WTC11 (cell line): ENCODE measurements at regions not wholly inside any gene's neighbourhood (a gene's known extent, or its start where the extent isn't known, plus 50 kb on each side); places are given as distances from the start of the nearest gene placed in this dataset.

ENCODE experiments used
- ATAC-seq: fragments of 200-7000 bp; cut with Tn5 transposase; 2 replicates; pipeline ENCODE4 v1.10.0; 2021; ENCODE audit warnings: mild to moderate bottlenecking, moderate library complexity
- CTCF ChIA-PET: fragments of 300-600 bp; sonication (Branson Sonifier 250); formaldehyde crosslinking; loops from one replicate; lab custom pipeline; 2021; ENCODE audit warnings: antibody characterized with exemption; lab: Charles Lee
- POLR2A ChIA-PET: fragments of 350-600 bp; sonication (Branson Sonifier 250); formaldehyde crosslinking; loops from one replicate; lab custom pipeline; 2021; ENCODE audit warnings: antibody characterized with exemption; lab: Charles Lee
- DNase-seq: peaks from one replicate; pipeline ENCODE4 v3.0.0; 2021; ENCODE audit warnings: low spot score
- H3K27ac Mint-ChIP-seq: 2 replicates; pipeline ENCODE4 v1.8.0; 2021; ENCODE audit warnings: mixed read lengths
- H3K27me3 Mint-ChIP-seq: 2 replicates; pipeline ENCODE4 v1.8.0; 2021; ENCODE audit warnings: low read depth, mild to moderate bottlenecking, moderate library complexity, mixed read lengths
- H3K36me3 Mint-ChIP-seq: 2 replicates; pipeline ENCODE4 v1.8.0; 2021; ENCODE audit warnings: mixed read lengths
- H3K4me1 Mint-ChIP-seq: 2 replicates; pipeline ENCODE4 v1.8.0; 2022; ENCODE audit warnings: mixed read lengths
- H3K4me3 Mint-ChIP-seq: 2 replicates; pipeline ENCODE4 v1.8.0; 2021; ENCODE audit warnings: mild to moderate bottlenecking, moderate library complexity, mixed read lengths
- H3K9me3 Mint-ChIP-seq: 2 replicates; pipeline ENCODE4 v1.8.0; 2021; ENCODE audit warnings: mixed read lengths
- AR ChIP-seq: fragments of 250-450 bp; sonication (Bioruptor Pico); IDR thresholded peaks from 2 replicates; pipeline ENCODE4 v1.9.0; 2021; ENCODE audit warnings: mild to moderate bottlenecking
- CREM ChIP-seq: sonication (generic); formaldehyde crosslinking; IDR thresholded peaks from 2 replicates; pipeline ENCODE4 v1.8.1; 2022; ENCODE audit warnings: mild to moderate bottlenecking, missing genetic modification reagents, moderate library complexity
- ERG ChIP-seq: fragments of 250-450 bp; sonication (Bioruptor Pico); IDR thresholded peaks from 2 replicates; pipeline ENCODE4 v1.8.0; 2021; ENCODE audit warnings: mild to moderate bottlenecking
- IRF1 ChIP-seq: sonication (generic); formaldehyde crosslinking; IDR thresholded peaks from 2 replicates; pipeline ENCODE4 v1.8.0; 2023; ENCODE audit warnings: missing genetic modification reagents
- MYBL2 ChIP-seq: sonication (generic); formaldehyde crosslinking; IDR thresholded peaks from 2 replicates; pipeline ENCODE4 v1.8.1; 2023; ENCODE audit warnings: mild to moderate bottlenecking, moderate library complexity, missing genetic modification reagents
- NFYB ChIP-seq: sonication (generic); formaldehyde crosslinking; conservative IDR thresholded peaks from 2 replicates; pipeline ENCODE4 v1.8.0; 2022; ENCODE audit warnings: low read depth, missing genetic modification reagents
- OVOL2 ChIP-seq: fragments of 250-450 bp; sonication (Bioruptor Pico); IDR thresholded peaks from 2 replicates; pipeline ENCODE4 v1.9.0; 2021; ENCODE audit warnings: mild to moderate bottlenecking, borderline replicate concordance
- RORB ChIP-seq: fragments of 250-450 bp; sonication (Bioruptor Pico); IDR thresholded peaks from 2 replicates; pipeline ENCODE4 v1.9.0; 2021; ENCODE audit warnings: mild to moderate bottlenecking
- SOX15 ChIP-seq: fragments of 250-450 bp; sonication (Bioruptor Pico); IDR thresholded peaks from 2 replicates; pipeline ENCODE4 v1.9.0; 2021; ENCODE audit warnings: mild to moderate bottlenecking
- SP1 ChIP-seq: sonication (generic); formaldehyde crosslinking; conservative IDR thresholded peaks from 2 replicates; pipeline ENCODE4 v1.8.1; 2022; ENCODE audit warnings: missing genetic modification reagents
- TEAD4 ChIP-seq: sonication (generic); formaldehyde crosslinking; IDR thresholded peaks from 2 replicates; pipeline ENCODE4 v1.8.0; 2022; ENCODE audit warnings: mild to moderate bottlenecking, missing genetic modification reagents
- ZNF138 ChIP-seq: sonication (generic); formaldehyde crosslinking; conservative IDR thresholded peaks from 2 replicates; pipeline ENCODE4 v1.8.1; 2022; ENCODE audit warnings: mild to moderate bottlenecking, moderate library complexity, missing genetic modification reagents
- ZNF232 ChIP-seq: sonication (generic); formaldehyde crosslinking; IDR thresholded peaks from 2 replicates; pipeline ENCODE4 v1.8.0; 2022; ENCODE audit warnings: mild to moderate bottlenecking, missing genetic modification reagents
- ZNF416 ChIP-seq: fragments of 250-450 bp; sonication (Bioruptor Pico); IDR thresholded peaks from 2 replicates; pipeline ENCODE4 v1.9.0; 2021; ENCODE audit warnings: mild to moderate bottlenecking, inconsistent platforms
- ZSCAN18 ChIP-seq: fragments of 250-450 bp; sonication (Bioruptor Pico); IDR thresholded peaks from 2 replicates; pipeline ENCODE4 v2.1.2; 2022; ENCODE audit warnings: mild to moderate bottlenecking, moderate library complexity
- TF ChIP-seq, protein P1 (sequence below): fragments of 250-450 bp; sonication (Bioruptor Pico); conservative IDR thresholded peaks from 2 replicates; pipeline ENCODE4 v1.9.0; 2021; ENCODE audit warnings: mild to moderate bottlenecking
- TF ChIP-seq, protein P2 (sequence below): sonication (generic); formaldehyde crosslinking; conservative IDR thresholded peaks from 2 replicates; pipeline ENCODE4 v1.8.1; 2022; ENCODE audit warnings: mild to moderate bottlenecking, missing genetic modification reagents
- TF ChIP-seq, protein P3 (sequence below): fragments of 250-450 bp; sonication (Bioruptor Pico); IDR thresholded peaks from 2 replicates; pipeline ENCODE4 v1.9.0; 2021; ENCODE audit warnings: moderate library complexity, mild to moderate bottlenecking, inconsistent platforms, borderline replicate concordance

DNA sequence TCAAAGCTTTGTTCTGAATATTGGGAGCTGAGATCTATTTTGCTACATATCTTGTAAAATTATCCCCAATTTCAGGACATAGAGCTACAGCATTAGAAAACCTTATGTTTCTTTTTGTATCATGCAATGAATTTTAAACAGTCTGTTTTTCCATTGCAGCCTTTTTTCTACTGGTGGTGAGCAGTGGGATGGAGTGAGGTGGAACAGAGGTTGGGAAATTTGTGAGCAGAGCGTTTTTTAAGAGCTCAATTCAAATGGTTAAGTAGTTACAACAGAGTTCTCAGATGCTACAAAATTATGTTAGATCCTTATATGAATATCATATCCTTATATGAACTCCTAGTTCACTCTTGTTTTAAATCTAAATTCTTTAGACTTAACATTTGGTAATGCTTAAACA, 139.0 kb upstream of the PLEKHG7 start (continued):
- TF ChIP-seq, protein P1, sequence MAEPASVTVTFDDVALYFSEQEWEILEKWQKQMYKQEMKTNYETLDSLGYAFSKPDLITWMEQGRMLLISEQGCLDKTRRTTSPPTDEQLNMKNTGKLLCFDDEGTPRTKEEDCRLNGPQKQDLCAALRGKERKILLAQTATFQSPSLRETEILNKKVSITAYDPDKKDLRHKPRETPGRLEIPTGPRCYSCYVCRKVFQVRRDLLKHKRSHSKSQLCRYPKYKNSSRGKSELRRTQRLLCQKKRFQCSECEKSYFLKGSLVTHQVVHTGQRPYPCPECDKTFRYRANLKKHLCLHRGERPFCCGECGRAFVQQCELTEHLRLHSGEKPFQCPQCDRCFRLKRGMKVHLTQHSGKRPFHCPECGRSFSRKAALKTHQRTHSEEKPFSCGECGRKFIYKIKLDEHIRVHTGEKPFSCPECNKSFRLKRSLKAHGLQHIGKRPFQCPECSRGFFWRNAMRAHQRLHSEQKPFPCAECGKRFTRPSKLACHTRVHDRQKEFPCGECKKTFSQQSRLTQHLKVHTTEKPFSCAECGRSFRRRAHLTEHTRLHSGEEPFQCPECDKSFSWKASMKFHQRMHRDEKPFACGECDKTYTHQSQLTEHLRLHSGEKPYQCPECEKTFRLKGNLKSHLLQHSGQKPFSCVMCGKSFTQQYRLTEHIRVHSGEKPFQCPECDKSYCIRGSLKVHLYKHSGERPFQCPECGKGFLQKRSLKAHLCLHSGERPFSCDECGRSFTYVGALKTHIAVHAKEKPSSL (CRISPR knock-in tag) = no peak
- TF ChIP-seq ZNF232 (CRISPR knock-in tag) (no peak), IRF1 (CRISPR knock-in tag) (no peak)
- TF ChIP-seq, protein P2, sequence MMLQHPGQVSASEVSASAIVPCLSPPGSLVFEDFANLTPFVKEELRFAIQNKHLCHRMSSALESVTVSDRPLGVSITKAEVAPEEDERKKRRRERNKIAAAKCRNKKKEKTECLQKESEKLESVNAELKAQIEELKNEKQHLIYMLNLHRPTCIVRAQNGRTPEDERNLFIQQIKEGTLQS = no peak

GRCh38 chr12:92562063-92562734, 140.6 kb upstream of the PLEKHG7 start:
- POLR2A ChIA-PET = no interaction called here

DNA sequence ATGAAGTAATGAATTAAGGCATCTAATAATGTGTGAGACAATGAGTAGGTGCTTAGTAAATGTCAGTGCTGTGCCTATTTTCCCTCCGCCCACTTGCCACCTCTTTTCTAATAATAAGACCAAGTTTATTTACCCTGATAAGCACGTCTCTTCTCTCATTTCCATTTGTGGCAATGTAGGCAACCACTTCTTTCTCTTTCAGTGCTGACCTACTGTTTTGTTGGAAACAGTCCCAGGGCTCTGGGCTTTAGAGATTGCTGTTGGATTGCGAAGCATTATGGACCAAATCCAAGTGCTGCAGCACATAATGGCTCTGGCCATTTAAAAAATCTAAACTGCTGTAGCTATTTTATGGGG, 141.3 kb upstream of the PLEKHG7 start:
- no peak for DNase-seq
- TF ChIP-seq, protein P1 (CRISPR knock-in tag) = no peak
- no peak for TF ChIP-seq SOX15
- TF ChIP-seq TEAD4 (CRISPR knock-in tag) = no peak
- no peak for TF ChIP-seq AR (CRISPR knock-in tag)
- no peak for TF ChIP-seq ZNF138 (CRISPR knock-in tag)
- no peak for TF ChIP-seq RORB (CRISPR knock-in tag)
- TF ChIP-seq ZSCAN18 (CRISPR knock-in tag) = no peak
- TF ChIP-seq, all 79 proteins: peak for 0
- ChIA-PET POLR2A (no interaction called here), CTCF (no interaction called here)
- no peak for ATAC-seq
- Mint-ChIP-seq H3K27me3 (no peaks in the 10 kb centered on the region), H3K9me3 (peaks cover 23% of the 10 kb centered on the region), H3K4me1 (peaks cover 5% of the 10 kb centered on the region; the same call in 1 of the 2 replicates), H3K36me3 (no peaks in the 10 kb centered on the region), H3K27ac (no peak overlapping the region), H3K4me3 (no peak overlapping the region)

More at GRCh38 chr12:92562063-92562734, 140.6 kb upstream of the PLEKHG7 start:
- H3K36me3 Mint-ChIP-seq = 0 out of 2 replicates have a peak, but pooled peaks cover 1% of the 10 kb centered on the region
- CTCF ChIA-PET = no interaction called here
- no peak for ATAC-seq
- H3K4me3 Mint-ChIP-seq = no peak overlapping the region
- TF ChIP-seq MYBL2 (CRISPR knock-in tag) (no peak), SOX15 (no peak), ERG (no peak), CREM (CRISPR knock-in tag) (no peak), NFYB (no peak), SP1 (no peak), RORB (CRISPR knock-in tag) (no peak), OVOL2 (no peak), ZNF416 (CRISPR knock-in tag) (no peak)
- TF ChIP-seq, protein P3, sequence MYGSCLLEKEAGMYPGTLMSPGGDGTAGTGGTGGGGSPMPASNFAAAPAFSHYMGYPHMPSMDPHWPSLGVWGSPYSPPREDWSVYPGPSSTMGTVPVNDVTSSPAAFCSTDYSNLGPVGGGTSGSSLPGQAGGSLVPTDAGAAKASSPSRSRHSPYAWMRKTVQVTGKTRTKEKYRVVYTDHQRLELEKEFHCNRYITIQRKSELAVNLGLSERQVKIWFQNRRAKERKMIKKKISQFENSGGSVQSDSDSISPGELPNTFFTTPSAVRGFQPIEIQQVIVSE (CRISPR knock-in tag) = no peak
- TF ChIP-seq, protein P1 (CRISPR knock-in tag) = no peak
- H3K9me3 Mint-ChIP-seq = peaks cover 26% of the 10 kb centered on the region
- no peak for DNase-seq
- H3K27me3 Mint-ChIP-seq = no peaks in the 10 kb centered on the region
- no peaks in the 10 kb centered on the region for H3K4me1 Mint-ChIP-seq
- no peak overlapping the region for H3K27ac Mint-ChIP-seq
